Fibroblast of peridontal ligament (primary cell): ENCODE measurements at regions not wholly inside any gene's neighbourhood (a gene's known extent, or its start where the extent isn't known, plus 50 kb on each side); places are given as distances from the start of the nearest gene placed in this dataset.
"Not testable (repeated sequence)": the region's sequence is repeated elsewhere in the genome, so short reads cannot be mapped to it uniquely, and the experiment has no call there.

Experiments used
- DNase-seq: peaks from one replicate; pipeline ENCODE4 v3.0.0-alpha.2; 2010; ENCODE audit errors: extremely low read depth

- DNase-seq: no peak
Observed at GRCh38 chr13:87093399-87093798, 577.8 kb upstream of the SLITRK5 start.

GRCh38 chr13:87094646-87095045 lies 576.5 kb upstream of the SLITRK5 start:
- DNase-seq: no peak

- no peak for DNase-seq
Observed at GRCh38 chr13:87100431-87100830, 570.7 kb upstream of the SLITRK5 start.

GRCh38 chr13:87107651-87108050 lies 563.5 kb upstream of the SLITRK5 start:
- DNase-seq: no peak

GRCh38 chr13:87120476-87120875 lies 550.7 kb upstream of the SLITRK5 start:
- peak; percentile 19 for DNase-seq

- DNase-seq: peak; percentile 14
Observed at GRCh38 chr13:87122551-87122950, 548.6 kb upstream of the SLITRK5 start.

GRCh38 chr13:87123987-87124784 lies 547.0 kb upstream of the SLITRK5 start:
- peak; percentile 92 for DNase-seq

GRCh38 chr13:87124785-87125074 lies 546.4 kb upstream of the SLITRK5 start:
- DNase-seq: no peak

GRCh38 chr13:87128036-87128435 lies 543.1 kb upstream of the SLITRK5 start:
- DNase-seq: peak; percentile 71

- no peak for DNase-seq
Observed at GRCh38 chr13:87128491-87128890, 542.7 kb upstream of the SLITRK5 start.

GRCh38 chr13:87129602-87130300 lies 541.4 kb upstream of the SLITRK5 start:
- peak; percentile 34 for DNase-seq

GRCh38 chr13:87130423-87130822 lies 540.7 kb upstream of the SLITRK5 start:
- no peak for DNase-seq

GRCh38 chr13:87131611-87132010 lies 539.6 kb upstream of the SLITRK5 start:
- DNase-seq: no peak

- no peak for DNase-seq
Observed at GRCh38 chr13:87138866-87139265, 532.3 kb upstream of the SLITRK5 start.

GRCh38 chr13:87147076-87147475 lies 524.1 kb upstream of the SLITRK5 start:
- DNase-seq: peak; percentile 28

- DNase-seq: no peak
Observed at GRCh38 chr13:87153371-87153770, 517.8 kb upstream of the SLITRK5 start.

GRCh38 chr13:87166348-87166747 lies 504.8 kb upstream of the SLITRK5 start:
- no peak for DNase-seq

- no peak for DNase-seq
Observed at GRCh38 chr13:87168390-87168789, 502.8 kb upstream of the SLITRK5 start.

GRCh38 chr13:87169337-87169736 lies 501.8 kb upstream of the SLITRK5 start:
- no peak for DNase-seq

- no peak for DNase-seq
Observed at GRCh38 chr13:87172166-87172835, 498.9 kb upstream of the SLITRK5 start.

GRCh38 chr13:87185138-87185537 lies 486.0 kb upstream of the SLITRK5 start:
- not testable (repeated sequence) for DNase-seq

GRCh38 chr13:87186647-87187046 lies 484.5 kb upstream of the SLITRK5 start:
- DNase-seq: not testable (repeated sequence)

GRCh38 chr13:87191485-87191884 lies 479.7 kb upstream of the SLITRK5 start:
- not testable (repeated sequence) for DNase-seq
